Astrocyte of the spinal cord (primary cell): ENCODE measurements at regions not wholly inside any gene's neighbourhood (a gene's known extent, or its start where the extent isn't known, plus 50 kb on each side); places are given as distances from the start of the nearest gene placed in this dataset.

Experiments
- DNase-seq: peaks from one replicate; pipeline ENCODE4 v3.0.0; 2011; ENCODE audit warnings: low read depth, low spot score
- H3K4me3 ChIP-seq: 2 replicates; pipeline ENCODE4 v1.5.1; 2011; ENCODE audit warnings: low read depth, mild to moderate bottlenecking, low read length, moderate library complexity
- in situ Hi-C: cut with HindIII; loops from 2 replicates; pipeline ENCODE4 v1.10.0; 2017; ENCODE audit warnings: low sequenced_read_pairs
- TF ChIP-seq, protein P1 (sequence below): IDR thresholded peaks from 2 replicates; pipeline ENCODE4 v1.5.1; 2012; ENCODE audit warnings: low read depth, mild to moderate bottlenecking, low read length, inconsistent platforms

DNA sequence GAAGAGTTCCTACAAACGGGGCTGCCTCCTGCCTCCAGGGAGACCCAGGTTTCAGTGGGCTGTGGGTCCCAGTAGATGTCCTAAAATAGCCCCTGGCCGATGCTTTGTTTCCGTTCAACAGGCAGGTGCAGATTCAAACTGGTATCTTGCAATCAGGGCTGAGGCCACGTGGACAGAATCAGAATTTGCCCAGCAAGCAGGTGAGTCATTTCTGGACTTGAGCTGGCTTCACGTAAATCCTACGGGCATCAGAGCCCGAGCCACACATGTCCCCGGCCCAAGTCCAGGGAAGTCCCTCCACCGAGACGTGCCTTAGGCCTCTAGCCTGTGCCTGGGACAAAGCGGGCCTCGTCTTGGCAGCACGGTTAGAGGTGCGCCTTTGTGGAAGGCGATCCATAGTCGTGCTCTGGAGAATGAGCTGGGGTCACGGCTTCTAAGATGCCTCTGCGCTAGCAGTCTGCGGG, 101.6 kb upstream of the FRMD1 start:
- no peak for DNase-seq
- H3K4me3 ChIP-seq = no peak overlapping the region
- TF ChIP-seq, protein P1, sequence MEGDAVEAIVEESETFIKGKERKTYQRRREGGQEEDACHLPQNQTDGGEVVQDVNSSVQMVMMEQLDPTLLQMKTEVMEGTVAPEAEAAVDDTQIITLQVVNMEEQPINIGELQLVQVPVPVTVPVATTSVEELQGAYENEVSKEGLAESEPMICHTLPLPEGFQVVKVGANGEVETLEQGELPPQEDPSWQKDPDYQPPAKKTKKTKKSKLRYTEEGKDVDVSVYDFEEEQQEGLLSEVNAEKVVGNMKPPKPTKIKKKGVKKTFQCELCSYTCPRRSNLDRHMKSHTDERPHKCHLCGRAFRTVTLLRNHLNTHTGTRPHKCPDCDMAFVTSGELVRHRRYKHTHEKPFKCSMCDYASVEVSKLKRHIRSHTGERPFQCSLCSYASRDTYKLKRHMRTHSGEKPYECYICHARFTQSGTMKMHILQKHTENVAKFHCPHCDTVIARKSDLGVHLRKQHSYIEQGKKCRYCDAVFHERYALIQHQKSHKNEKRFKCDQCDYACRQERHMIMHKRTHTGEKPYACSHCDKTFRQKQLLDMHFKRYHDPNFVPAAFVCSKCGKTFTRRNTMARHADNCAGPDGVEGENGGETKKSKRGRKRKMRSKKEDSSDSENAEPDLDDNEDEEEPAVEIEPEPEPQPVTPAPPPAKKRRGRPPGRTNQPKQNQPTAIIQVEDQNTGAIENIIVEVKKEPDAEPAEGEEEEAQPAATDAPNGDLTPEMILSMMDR = no peak
- in situ Hi-C loops = no loop called here

DNA sequence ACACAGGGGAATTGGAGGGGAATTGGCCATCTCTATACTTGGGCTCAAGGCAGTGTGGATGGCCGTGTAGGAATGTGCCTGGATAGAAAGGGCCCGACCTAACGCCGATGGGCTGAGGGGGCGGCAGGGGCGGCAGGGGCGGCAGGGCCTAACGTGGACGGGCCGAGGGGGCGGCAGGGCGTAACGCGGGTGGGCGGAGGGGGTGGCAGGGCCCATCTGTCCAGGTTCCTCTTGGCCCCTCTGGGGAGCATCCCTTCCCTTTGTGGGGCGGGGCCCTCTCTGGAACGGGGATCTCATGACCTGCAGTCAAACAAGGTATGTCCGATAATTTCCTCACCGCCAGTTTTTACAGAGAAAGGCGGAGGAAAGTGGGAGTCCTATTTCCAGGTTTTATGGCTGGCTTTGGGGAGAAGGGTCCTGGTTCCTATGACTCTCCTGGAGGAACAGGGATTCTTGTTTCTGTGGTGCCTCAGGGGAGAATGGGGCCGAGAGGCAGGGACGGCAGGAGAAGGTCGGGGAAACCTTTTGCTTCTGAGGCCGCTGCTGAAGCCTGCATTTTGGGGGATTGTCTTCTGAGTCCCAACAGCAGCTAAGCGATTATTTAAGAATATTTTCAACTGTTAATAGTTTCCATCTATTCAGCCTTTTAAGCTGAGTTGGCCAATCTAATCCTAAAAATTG, 100.8 kb upstream of the FRMD1 start:
- in situ Hi-C loops = no loop called here
- TF ChIP-seq, protein P1 = no peak
- no peak for DNase-seq
- H3K4me3 ChIP-seq = no peak overlapping the region

GRCh38 chr6:168179133-168179532, 100.1 kb upstream of the FRMD1 start:
- H3K4me3 ChIP-seq = no peak overlapping the region
- TF ChIP-seq, protein P1 = no peak
- in situ Hi-C loops = no loop called here
- no peak for DNase-seq

DNA sequence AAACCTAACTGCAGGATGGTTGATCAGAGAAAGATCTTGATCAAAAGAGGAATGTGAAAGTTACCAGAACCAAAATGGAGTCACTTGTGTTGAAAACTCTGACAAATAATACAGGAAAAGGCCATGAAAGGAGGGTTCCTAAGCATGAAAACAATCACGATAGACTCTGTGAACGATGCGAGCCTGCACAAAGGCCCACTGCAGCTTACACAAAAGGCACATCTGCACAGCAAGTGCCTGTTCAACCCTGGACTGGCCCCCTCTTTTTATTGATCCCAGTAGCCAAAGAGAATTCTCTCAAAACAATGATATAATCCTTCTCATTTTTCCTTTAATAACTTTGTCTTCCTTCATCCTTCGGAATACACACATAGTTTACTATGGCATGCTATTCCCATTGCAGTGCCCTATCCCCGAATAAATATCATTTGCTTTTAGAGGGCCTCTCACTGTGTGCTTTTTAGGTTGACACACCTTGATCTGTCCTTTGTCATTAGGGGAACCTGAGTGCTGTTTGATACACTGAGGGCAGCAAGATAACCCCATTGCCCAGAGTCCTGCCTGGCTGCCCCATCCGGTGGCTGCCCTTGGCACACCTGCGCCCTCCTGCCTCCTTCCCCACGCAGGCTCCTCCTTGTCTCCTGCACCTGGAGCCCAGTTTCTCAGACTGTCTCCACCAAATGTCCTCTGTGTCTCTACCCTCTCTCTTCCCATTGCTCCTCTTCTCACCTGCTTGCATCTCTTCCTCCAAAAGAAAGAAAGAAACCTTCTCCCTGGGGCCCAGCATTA, 98.3 kb upstream of the FRMD1 start:
- no peak for DNase-seq
- in situ Hi-C loops = no loop called here
- H3K4me3 ChIP-seq = no peak overlapping the region
- TF ChIP-seq, protein P1 = no peak

DNA sequence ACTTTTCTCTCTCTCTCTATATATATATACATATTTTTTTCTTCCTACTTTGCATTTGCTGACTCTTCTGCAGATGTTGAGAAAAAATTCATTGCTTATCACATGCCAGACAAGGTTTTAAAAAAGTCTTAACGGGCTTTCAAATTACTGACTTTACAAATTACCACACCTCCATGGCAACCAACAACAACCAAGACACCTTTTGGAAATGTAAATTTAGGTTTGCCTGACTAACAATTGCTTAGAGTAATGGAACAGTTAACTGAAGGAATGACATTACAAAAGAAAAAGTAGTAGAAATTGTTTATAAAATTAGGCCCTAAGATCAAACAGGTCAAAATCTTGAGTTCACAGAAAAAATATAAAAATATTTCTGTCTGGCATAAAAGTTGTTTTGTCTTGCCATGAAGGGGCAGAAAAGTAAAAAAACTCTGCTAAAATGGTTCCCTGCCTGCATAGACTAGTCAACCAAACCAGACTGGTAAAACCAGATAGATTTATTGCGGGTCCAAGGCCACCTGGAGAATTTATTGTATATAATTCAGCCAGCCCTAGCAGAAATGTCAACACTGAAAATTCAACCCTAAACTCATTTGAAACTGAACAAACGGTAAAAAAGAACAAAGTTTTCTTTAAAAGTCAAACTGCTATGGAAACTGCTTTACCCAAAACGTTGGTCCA, 92.8 kb upstream of the FRMD1 start:
- TF ChIP-seq, protein P1 = no peak
- DNase-seq = no peak
- in situ Hi-C loops = no loop called here
- no peak overlapping the region for H3K4me3 ChIP-seq

DNA sequence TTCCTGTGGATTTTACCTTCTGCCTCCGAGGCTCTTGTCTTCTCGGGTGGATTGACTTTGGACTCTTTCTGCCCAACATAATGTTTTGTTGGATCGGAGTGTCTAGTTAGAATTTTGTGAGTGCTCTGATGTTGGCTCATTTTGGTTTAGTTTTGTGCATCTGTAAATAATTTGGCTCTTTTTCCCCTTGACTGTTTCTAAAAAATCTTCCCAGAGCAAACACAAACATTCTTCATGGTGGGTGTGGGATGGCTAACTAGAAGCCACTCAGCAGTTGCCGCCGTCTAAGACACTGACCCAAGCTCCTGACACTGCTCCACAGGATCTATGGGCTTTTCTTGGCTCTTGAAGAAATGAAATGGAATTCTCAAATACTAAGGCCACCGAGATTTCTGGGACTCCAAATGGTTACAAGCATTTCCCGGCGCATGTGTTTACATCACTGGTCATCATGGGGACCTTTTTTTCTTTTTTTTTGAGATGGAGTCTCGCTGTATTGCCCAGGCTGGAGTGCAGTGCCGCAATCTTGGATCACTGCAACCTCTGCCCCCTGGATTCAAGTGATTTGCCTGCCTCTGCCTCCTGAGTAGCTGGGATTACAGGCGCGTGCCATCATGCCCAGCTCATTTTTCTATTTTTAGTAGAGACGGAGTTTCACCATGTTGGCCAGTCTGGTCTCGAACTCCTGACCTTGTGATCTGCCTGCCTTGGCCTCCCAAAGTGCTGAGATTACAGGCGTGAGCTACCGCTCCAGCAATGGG, 92.0 kb upstream of the FRMD1 start:
- H3K4me3 ChIP-seq = no peak overlapping the region
- in situ Hi-C loops = no loop called here
- DNase-seq = no peak
- TF ChIP-seq, protein P1 = no peak
